Neural crest cell (in vitro differentiated cells): ENCODE measurements at regions not wholly inside any gene's neighbourhood (a gene's known extent, or its start where the extent isn't known, plus 50 kb on each side); places are given as distances from the start of the nearest gene placed in this dataset.
"Not testable (repeated sequence)": the region's sequence is repeated elsewhere in the genome, so short reads cannot be mapped to it uniquely, and the experiment has no call there.

Experiments
- DNase-seq: peaks from one replicate; pipeline ENCODE4 v3.0.0; 2021; ENCODE audit warnings: low read depth, mixed read lengths, low spot score
- H3K27ac Mint-ChIP-seq: one replicate; pipeline ENCODE4 v1.8.0; 2021; ENCODE audit warnings: mild to moderate bottlenecking, mixed read lengths; ENCODE audit not compliant: unreplicated experiment
- H3K27me3 Mint-ChIP-seq: 2 replicates; pipeline ENCODE4 v1.8.0; 2021; ENCODE audit warnings: low read depth, mild to moderate bottlenecking, mixed read lengths
- H3K36me3 Mint-ChIP-seq: 2 replicates; pipeline ENCODE4 v1.8.0; 2021; ENCODE audit warnings: low read depth, mild to moderate bottlenecking, mixed read lengths
- H3K4me1 Mint-ChIP-seq: 2 replicates; pipeline ENCODE4 v1.8.0; 2021; ENCODE audit warnings: mixed read lengths
- H3K4me3 Mint-ChIP-seq: one replicate; pipeline ENCODE4 v1.8.0; 2021; ENCODE audit warnings: mild to moderate bottlenecking, mixed read lengths
- H3K9me3 Mint-ChIP-seq: 2 replicates; pipeline ENCODE4 v1.8.0; 2021; ENCODE audit warnings: mixed read lengths
- TF ChIP-seq, protein P1 (sequence below): fragments of 200-600 bp; sonication (generic); conservative IDR thresholded peaks from 2 replicates; pipeline ENCODE4 v1.5.0; 2021; ENCODE audit warnings: antibody characterized with exemption, mild to moderate bottlenecking

DNA sequence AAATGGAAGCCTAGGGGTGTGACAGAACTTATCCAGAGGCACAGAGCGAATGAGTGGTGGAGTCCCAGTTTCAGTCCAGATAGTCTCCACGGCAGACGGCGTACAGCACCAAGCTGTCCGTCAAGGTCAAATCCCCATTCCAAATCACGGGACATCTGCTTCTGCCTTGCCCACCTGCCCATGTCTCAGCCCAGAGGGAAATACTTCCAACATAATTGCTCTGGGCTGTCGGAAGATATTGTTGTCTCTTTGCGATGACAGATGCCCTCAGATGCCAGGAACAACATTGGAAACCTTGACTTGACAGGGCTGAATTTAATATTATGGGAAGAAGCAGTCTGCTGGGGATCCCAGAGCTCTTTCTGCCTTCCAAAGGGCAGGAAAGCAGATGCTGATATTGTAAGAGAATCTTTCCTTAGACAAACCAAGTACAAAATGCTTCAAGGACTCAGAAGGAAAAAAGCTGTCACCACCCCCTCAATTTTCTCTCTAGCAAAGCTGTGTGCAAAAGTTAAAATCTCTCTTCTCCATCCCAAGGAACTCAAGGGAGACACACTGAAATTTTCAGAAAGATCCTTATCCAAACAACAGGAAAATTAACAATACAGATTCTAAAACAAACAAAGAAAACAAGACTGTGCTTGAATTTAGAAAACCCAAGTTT lies 364.0 kb downstream of the LRATD1 start:
- Mint-ChIP-seq H3K27me3 (no peaks in the 10 kb centered on the region), H3K4me3 (no peak overlapping the region), H3K9me3 (no peaks in the 10 kb centered on the region), H3K4me1 (peaks cover 18% of the 10 kb centered on the region), H3K36me3 (no peaks in the 10 kb centered on the region), H3K27ac (no peak overlapping the region)
- no peak for DNase-seq
- TF ChIP-seq, protein P1, sequence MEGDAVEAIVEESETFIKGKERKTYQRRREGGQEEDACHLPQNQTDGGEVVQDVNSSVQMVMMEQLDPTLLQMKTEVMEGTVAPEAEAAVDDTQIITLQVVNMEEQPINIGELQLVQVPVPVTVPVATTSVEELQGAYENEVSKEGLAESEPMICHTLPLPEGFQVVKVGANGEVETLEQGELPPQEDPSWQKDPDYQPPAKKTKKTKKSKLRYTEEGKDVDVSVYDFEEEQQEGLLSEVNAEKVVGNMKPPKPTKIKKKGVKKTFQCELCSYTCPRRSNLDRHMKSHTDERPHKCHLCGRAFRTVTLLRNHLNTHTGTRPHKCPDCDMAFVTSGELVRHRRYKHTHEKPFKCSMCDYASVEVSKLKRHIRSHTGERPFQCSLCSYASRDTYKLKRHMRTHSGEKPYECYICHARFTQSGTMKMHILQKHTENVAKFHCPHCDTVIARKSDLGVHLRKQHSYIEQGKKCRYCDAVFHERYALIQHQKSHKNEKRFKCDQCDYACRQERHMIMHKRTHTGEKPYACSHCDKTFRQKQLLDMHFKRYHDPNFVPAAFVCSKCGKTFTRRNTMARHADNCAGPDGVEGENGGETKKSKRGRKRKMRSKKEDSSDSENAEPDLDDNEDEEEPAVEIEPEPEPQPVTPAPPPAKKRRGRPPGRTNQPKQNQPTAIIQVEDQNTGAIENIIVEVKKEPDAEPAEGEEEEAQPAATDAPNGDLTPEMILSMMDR = no peak

- H3K27ac Mint-ChIP-seq = no peak overlapping the region
- TF ChIP-seq, protein P1 = no peak
- no peak overlapping the region for H3K4me3 Mint-ChIP-seq
- no peak for DNase-seq
- no peaks in the 10 kb centered on the region for H3K9me3 Mint-ChIP-seq
- peaks cover 23% of the 10 kb centered on the region for H3K4me1 Mint-ChIP-seq
- H3K27me3 Mint-ChIP-seq = no peaks in the 10 kb centered on the region
- H3K36me3 Mint-ChIP-seq = no peaks in the 10 kb centered on the region
Observed at GRCh38 chr2:14998546-14998945, 366.0 kb downstream of the LRATD1 start.

- no peak overlapping the region for H3K4me3 Mint-ChIP-seq
- TF ChIP-seq, protein P1 = no peak
- H3K27ac Mint-ChIP-seq = peak overlapping the region; percentile 35
- no peaks in the 10 kb centered on the region for H3K27me3 Mint-ChIP-seq
- H3K36me3 Mint-ChIP-seq = no peaks in the 10 kb centered on the region
- DNase-seq = no peak
- peaks cover 23% of the 10 kb centered on the region for H3K4me1 Mint-ChIP-seq
- no peaks in the 10 kb centered on the region for H3K9me3 Mint-ChIP-seq
Observed at GRCh38 chr2:14999114-14999661, 366.7 kb downstream of the LRATD1 start.

- not testable (repeated sequence) for H3K27me3 Mint-ChIP-seq, H3K36me3 Mint-ChIP-seq, H3K4me3 Mint-ChIP-seq, H3K27ac Mint-ChIP-seq, DNase-seq, H3K9me3 Mint-ChIP-seq
- peaks cover 19% of the 10 kb centered on the region for H3K4me1 Mint-ChIP-seq
Observed at GRCh38 chr2:15002519-15002918, 370.0 kb downstream of the LRATD1 start.

- Mint-ChIP-seq H3K4me3 (no peak overlapping the region), H3K27ac (no peak overlapping the region), H3K4me1 (peaks cover 3% of the 10 kb centered on the region), H3K9me3 (peaks cover 2% of the 10 kb centered on the region), H3K36me3 (no peaks in the 10 kb centered on the region), H3K27me3 (no peaks in the 10 kb centered on the region)
- TF ChIP-seq, protein P1 = no peak
- no peak for DNase-seq
Observed at GRCh38 chr2:15006667-15007066, 374.1 kb downstream of the LRATD1 start.

DNA sequence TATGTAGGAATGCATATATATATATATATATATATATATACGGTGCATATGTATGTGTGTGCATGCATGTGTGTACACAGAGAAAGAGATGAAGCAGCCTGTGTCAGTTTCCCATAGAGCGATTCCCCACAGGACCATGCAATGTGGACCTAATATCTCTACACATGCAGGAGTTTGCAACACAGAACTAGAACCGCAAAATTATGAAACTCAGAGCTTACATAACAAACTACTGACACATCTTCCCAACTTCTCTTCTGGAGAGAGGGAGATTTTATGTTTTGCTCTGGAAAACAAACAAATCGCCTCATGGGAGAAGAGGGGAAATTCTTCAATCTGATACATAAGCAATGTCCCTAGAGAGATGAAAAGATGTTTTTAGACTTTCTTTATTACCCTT lies 377.2 kb downstream of the LRATD1 start:
- H3K36me3 Mint-ChIP-seq = no peaks in the 10 kb centered on the region
- no peak overlapping the region for H3K27ac Mint-ChIP-seq
- no peak for DNase-seq
- peaks cover 11% of the 10 kb centered on the region for H3K9me3 Mint-ChIP-seq
- no peaks in the 10 kb centered on the region for H3K4me1 Mint-ChIP-seq
- no peak overlapping the region for H3K4me3 Mint-ChIP-seq
- no peaks in the 10 kb centered on the region for H3K27me3 Mint-ChIP-seq
- TF ChIP-seq, protein P1 = no peak
